HG02943 (cell line): ENCODE measurements at regions not wholly inside any gene's neighbourhood (a gene's known extent, or its start where the extent isn't known, plus 50 kb on each side); places are given as distances from the start of the nearest gene placed in this dataset.
"Not testable (repeated sequence)": the region's sequence is repeated elsewhere in the genome, so short reads cannot be mapped to it uniquely, and the experiment has no call there.

Experiments
- ATAC-seq: cut with Tn5 transposase; IDR thresholded peaks from one replicate; pipeline ENCODE4 v1.9.1; 2021; ENCODE audit warnings: mild to moderate bottlenecking, low read depth, moderate library complexity; ENCODE audit not compliant: unreplicated experiment

GRCh38 chr6:53446151-53446550 is 97.4 kb upstream of the ELOVL5 start:
- ATAC-seq: no peak

DNA sequence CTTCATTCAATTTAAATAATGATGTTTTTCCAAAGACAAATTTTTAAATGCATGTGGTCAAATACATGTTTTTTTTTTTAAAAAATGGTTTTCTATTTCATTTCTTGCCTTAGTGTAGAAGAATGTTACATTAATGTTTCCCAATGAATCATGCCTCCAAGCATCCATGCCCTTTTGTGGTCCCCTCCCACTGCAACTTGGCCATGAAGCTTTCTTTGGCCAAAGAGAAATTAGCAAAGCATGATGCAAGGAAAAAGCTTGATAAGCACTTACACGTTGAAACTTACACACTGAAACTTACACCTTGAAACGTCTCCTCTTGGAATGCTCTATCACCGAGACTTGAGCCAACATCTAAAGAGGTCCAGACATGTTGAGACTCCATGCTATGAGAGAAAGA is 93.0 kb upstream of the ELOVL5 start:
- ATAC-seq: no peak

GRCh38 chr6:53441035-53441493 is 92.3 kb upstream of the ELOVL5 start:
- no peak for ATAC-seq

- ATAC-seq: no peak
Measured at GRCh38 chr6:53440336-53440945, 91.7 kb upstream of the ELOVL5 start.

GRCh38 chr6:53439556-53439955 is 90.8 kb upstream of the ELOVL5 start:
- ATAC-seq: no peak

- ATAC-seq: no peak
Measured at GRCh38 chr6:53437557-53438202, 88.9 kb upstream of the ELOVL5 start.

- ATAC-seq: no peak
Measured at GRCh38 chr6:53436526-53437303, 88.0 kb upstream of the ELOVL5 start.

GRCh38 chr6:53433951-53434285 is 85.2 kb upstream of the ELOVL5 start:
- no peak for ATAC-seq

GRCh38 chr6:53433261-53433950 is 84.7 kb upstream of the ELOVL5 start:
- no peak for ATAC-seq

DNA sequence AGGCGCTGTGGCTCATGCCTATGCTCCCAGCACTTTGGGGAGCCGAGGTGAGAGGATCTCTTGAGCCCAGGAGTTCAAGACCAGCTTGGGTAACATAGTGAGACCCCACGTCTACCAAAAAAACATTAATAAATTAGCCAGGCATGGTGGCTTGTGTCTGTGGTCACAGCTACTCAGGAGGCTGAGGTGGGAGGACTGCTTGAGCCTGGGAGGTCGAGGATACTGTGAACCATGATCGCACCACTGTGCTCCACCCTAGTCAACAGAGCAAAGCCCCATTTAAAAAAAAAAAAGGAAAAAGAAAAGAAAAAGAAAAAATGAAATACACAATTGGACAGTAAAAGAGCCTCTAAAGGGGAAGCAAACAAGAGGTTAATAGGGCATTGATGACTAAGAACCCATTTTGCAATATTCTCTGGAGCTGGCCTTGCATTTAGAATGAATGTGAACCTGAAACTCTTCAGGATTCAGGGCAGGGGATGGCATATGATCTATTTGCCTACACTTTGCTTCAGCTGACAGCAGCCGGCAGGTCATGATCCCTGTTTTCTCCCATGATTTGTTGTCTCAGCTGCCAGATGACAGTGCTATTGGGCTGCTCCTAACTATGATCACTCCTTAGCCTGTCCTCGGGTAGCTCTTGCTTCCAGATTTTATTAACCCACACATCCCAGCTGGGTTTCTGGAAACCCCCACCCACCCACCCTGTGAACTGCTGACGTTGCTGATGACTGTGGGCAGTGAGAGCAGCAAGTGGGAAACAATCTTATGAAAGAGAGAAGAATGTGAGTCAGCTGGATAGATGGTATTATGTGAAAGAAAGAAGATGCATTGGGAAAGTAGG is 83.8 kb upstream of the ELOVL5 start:
- no peak for ATAC-seq

- no peak for ATAC-seq
Measured at GRCh38 chr6:53431704-53432103, 83.0 kb upstream of the ELOVL5 start.

GRCh38 chr6:53429401-53429800 is 80.7 kb upstream of the ELOVL5 start:
- no peak for ATAC-seq

DNA sequence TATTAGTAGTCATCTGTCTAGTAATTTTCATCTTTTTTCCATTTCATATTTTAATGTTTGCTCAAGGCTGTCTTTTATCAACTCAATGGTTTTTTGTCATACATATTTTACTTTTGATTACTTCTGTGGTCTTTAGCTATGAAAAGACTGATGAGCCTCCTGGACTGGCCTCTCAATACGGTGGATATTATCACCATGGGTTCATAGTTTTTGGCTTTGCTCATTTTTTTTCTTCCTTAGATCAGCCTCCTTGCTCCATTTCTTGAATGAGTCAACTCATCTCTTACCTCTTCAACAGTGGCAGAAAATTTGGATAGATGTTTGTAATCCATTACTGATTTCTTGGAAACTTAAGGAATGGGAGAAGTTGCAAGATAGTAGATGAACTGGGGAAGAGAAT is 80.1 kb upstream of the ELOVL5 start:
- ATAC-seq: no peak

- ATAC-seq: peak; percentile 78
Measured at GRCh38 chr6:53426667-53427270, 78.0 kb upstream of the ELOVL5 start.

- ATAC-seq: no peak
Measured at GRCh38 chr6:53426117-53426516, 77.4 kb upstream of the ELOVL5 start.

DNA sequence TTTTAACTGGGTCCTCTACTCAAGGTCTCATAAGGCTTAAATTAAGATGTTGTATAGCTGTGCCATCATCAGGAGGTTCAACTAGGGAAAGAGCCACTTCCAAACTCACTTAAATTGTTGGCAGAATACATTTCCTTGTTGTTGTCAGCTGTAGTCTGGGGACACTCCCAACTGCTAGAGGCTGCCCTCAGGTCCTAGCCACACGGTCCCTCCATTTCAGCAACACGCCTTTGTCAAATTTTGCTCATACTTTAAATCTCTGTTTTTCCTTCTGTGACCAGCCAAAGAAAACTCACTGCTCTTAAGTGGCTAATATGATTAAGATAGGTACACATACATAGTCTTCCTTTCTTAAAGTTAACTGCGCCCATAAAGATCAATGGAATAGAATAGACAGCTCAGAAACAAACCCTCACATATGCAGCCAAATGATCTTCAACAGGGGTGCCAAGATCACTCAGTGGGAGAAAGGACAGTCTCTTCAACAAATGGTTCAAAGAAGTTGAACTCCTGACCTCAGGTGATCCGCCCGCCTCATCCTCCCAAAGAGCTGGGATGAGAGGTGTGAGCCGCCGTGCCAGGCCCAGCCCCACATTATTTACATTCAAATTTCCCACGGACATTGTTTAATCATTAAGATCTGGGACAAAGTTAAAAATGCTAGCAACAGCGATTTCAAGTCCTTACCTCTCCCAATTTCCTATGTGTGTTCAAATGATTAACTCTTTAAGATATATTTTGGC is 76.4 kb upstream of the ELOVL5 start:
- no peak for ATAC-seq

DNA sequence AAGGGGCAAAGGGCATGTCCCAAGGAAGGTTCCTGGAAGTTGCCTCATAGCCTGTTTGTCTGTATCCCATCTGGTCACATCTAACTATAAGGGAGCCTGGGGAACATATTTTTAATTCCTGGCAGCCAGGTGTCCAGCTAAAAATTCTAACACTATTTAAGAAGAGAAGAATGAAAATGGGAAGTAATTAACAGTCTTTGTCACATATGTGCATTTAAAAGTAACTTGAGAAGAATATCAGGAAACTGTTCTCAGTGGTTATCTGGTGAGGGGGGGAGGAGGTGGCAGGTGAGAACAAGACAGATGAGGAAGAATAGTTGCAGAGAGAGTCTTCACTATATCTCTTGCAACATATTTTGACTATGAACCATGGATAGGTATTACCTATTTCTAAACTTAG is 75.5 kb upstream of the ELOVL5 start:
- no peak for ATAC-seq

GRCh38 chr6:53423560-53423959 is 74.8 kb upstream of the ELOVL5 start:
- not testable (repeated sequence) for ATAC-seq

GRCh38 chr6:53419026-53419425 is 70.3 kb upstream of the ELOVL5 start:
- ATAC-seq: no peak
